ENCODE measurements at regions not wholly inside any gene's neighbourhood (a gene's known extent, or its start where the extent isn't known, plus 50 kb on each side); places are given as distances from the start of the nearest gene placed in this dataset.
"Not testable (repeated sequence)": the region's sequence is repeated elsewhere in the genome, so short reads cannot be mapped to it uniquely, and the experiment has no call there.

- H3K4me1 Mint-ChIP-seq: no peaks in the 10 kb centered on the region
- ChIA-PET CTCF (no interaction called here), POLR2A (no interaction called here)
- no peaks in the 10 kb centered on the region for H3K9me3 Mint-ChIP-seq
- no peak overlapping the region for H3K27ac Mint-ChIP-seq
- H3K27me3 Mint-ChIP-seq: peaks cover 4% of the 10 kb centered on the region
- H3K4me3 Mint-ChIP-seq: no peak overlapping the region
- no peaks in the 10 kb centered on the region for H3K36me3 Mint-ChIP-seq (ENCODE audit: low read depth)
- DNase-seq: no peak
Observed at GRCh38 chr5:42881416-42882117, 69.9 kb upstream of the SELENOP start.

- DNase-seq: no peak
- ChIA-PET CTCF (no interaction called here), POLR2A (no interaction called here)
- Mint-ChIP-seq H3K4me3 (no peak overlapping the region), H3K4me1 (peaks cover 4% of the 10 kb centered on the region), H3K36me3 (ENCODE audit: low read depth) (peaks cover 2% of the 10 kb centered on the region), H3K27me3 (peaks cover 4% of the 10 kb centered on the region), H3K9me3 (no peaks in the 10 kb centered on the region), H3K27ac (no peak overlapping the region)
Observed at GRCh38 chr5:42880496-42881150, 68.9 kb upstream of the SELENOP start.

- Mint-ChIP-seq H3K27me3 (peaks cover 3% of the 10 kb centered on the region), H3K36me3 (ENCODE audit: low read depth) (peaks cover 3% of the 10 kb centered on the region), H3K4me1 (peaks cover 6% of the 10 kb centered on the region), H3K9me3 (no peaks in the 10 kb centered on the region), H3K27ac (no peak overlapping the region), H3K4me3 (no peak overlapping the region)
- no peak for DNase-seq
- POLR2A ChIA-PET: no interaction called here
- CTCF ChIA-PET: no interaction called here
Observed at GRCh38 chr5:42879291-42879690, 67.6 kb upstream of the SELENOP start.

- H3K27me3 Mint-ChIP-seq: peaks cover 4% of the 10 kb centered on the region
- no peak overlapping the region for H3K27ac Mint-ChIP-seq
- DNase-seq: no peak
- no peak overlapping the region for H3K4me3 Mint-ChIP-seq
- no peaks in the 10 kb centered on the region for H3K9me3 Mint-ChIP-seq
- peaks cover 3% of the 10 kb centered on the region for H3K36me3 Mint-ChIP-seq (ENCODE audit: low read depth)
- POLR2A ChIA-PET: no interaction called here
- H3K4me1 Mint-ChIP-seq: peaks cover 6% of the 10 kb centered on the region
- CTCF ChIA-PET: interaction anchor here (1.8 kb wide), 1 partner anchor 30 kb away, joined by 5 read pairs; no protein-coding TSS in a partner anchor
Observed at GRCh38 chr5:42878550-42878949, 66.9 kb upstream of the SELENOP start.

GRCh38 chr5:42878041-42878440 is 66.3 kb upstream of the SELENOP start:
- ChIA-PET POLR2A (no interaction called here), CTCF (interaction anchor here (1.8 kb wide), 1 partner anchor 31 kb away, joined by 5 read pairs; no protein-coding TSS in a partner anchor)
- Mint-ChIP-seq H3K9me3 (no peaks in the 10 kb centered on the region), H3K36me3 (ENCODE audit: low read depth) (peaks cover 3% of the 10 kb centered on the region), H3K4me1 (peaks cover 6% of the 10 kb centered on the region), H3K27ac (no peak overlapping the region), H3K27me3 (peaks cover 8% of the 10 kb centered on the region), H3K4me3 (no peak overlapping the region)
- no peak for DNase-seq

GRCh38 chr5:42877431-42877830 is 65.7 kb upstream of the SELENOP start:
- Mint-ChIP-seq H3K9me3 (no peaks in the 10 kb centered on the region), H3K27me3 (peaks cover 6% of the 10 kb centered on the region), H3K27ac (no peak overlapping the region), H3K4me1 (peaks cover 6% of the 10 kb centered on the region), H3K4me3 (no peak overlapping the region), H3K36me3 (ENCODE audit: low read depth) (peaks cover 3% of the 10 kb centered on the region)
- no peak for DNase-seq
- ChIA-PET CTCF (interaction anchor here (1.8 kb wide), 1 partner anchor 31 kb away, joined by 5 read pairs; no protein-coding TSS in a partner anchor), POLR2A (no interaction called here)

- ChIA-PET CTCF (no interaction called here), POLR2A (no interaction called here)
- no peak overlapping the region for H3K4me3 Mint-ChIP-seq
Observed at GRCh38 chr5:42876375-42876844, 64.7 kb upstream of the SELENOP start.

GRCh38 chr5:42875785-42876374 is 64.2 kb upstream of the SELENOP start:
- CTCF ChIA-PET: no interaction called here
- Mint-ChIP-seq H3K27ac (peak overlapping the region; percentile 82), H3K9me3 (no peaks in the 10 kb centered on the region), H3K27me3 (peaks cover 8% of the 10 kb centered on the region), H3K4me1 (peaks cover 6% of the 10 kb centered on the region), H3K4me3 (no peak overlapping the region), H3K36me3 (ENCODE audit: low read depth) (peaks cover 3% of the 10 kb centered on the region)
- no peak for DNase-seq
- POLR2A ChIA-PET: no interaction called here

More at GRCh38 chr5:42876375-42876844, 64.7 kb upstream of the SELENOP start:
- H3K9me3 Mint-ChIP-seq: no peaks in the 10 kb centered on the region
- peaks cover 8% of the 10 kb centered on the region for H3K27me3 Mint-ChIP-seq
- peaks cover 6% of the 10 kb centered on the region for H3K4me1 Mint-ChIP-seq
- no peak for DNase-seq
- peaks cover 3% of the 10 kb centered on the region for H3K36me3 Mint-ChIP-seq (ENCODE audit: low read depth)
- no peak overlapping the region for H3K27ac Mint-ChIP-seq

GRCh38 chr5:42875211-42875610 is 63.5 kb upstream of the SELENOP start:
- Mint-ChIP-seq H3K9me3 (no peaks in the 10 kb centered on the region), H3K4me3 (no peak overlapping the region), H3K27ac (no peak overlapping the region), H3K36me3 (ENCODE audit: low read depth) (peaks cover 3% of the 10 kb centered on the region), H3K4me1 (peaks cover 6% of the 10 kb centered on the region), H3K27me3 (peaks cover 8% of the 10 kb centered on the region)
- DNase-seq: no peak
- CTCF ChIA-PET: no interaction called here
- POLR2A ChIA-PET: no interaction called here

- CTCF ChIA-PET: no interaction called here
- H3K36me3 Mint-ChIP-seq (ENCODE audit: low read depth): peaks cover 3% of the 10 kb centered on the region
- peaks cover 11% of the 10 kb centered on the region for H3K27me3 Mint-ChIP-seq
- peaks cover 6% of the 10 kb centered on the region for H3K4me1 Mint-ChIP-seq
- no peak overlapping the region for H3K27ac Mint-ChIP-seq
- POLR2A ChIA-PET: no interaction called here
- H3K9me3 Mint-ChIP-seq: no peaks in the 10 kb centered on the region
- no peak overlapping the region for H3K4me3 Mint-ChIP-seq
- DNase-seq: no peak
Observed at GRCh38 chr5:42874621-42875198, 63.0 kb upstream of the SELENOP start.

GRCh38 chr5:42872865-42873264 is 61.2 kb upstream of the SELENOP start:
- Mint-ChIP-seq H3K9me3 (no peaks in the 10 kb centered on the region), H3K27ac (no peak overlapping the region), H3K4me3 (no peak overlapping the region), H3K36me3 (ENCODE audit: low read depth) (peaks cover 3% of the 10 kb centered on the region), H3K4me1 (peaks cover 6% of the 10 kb centered on the region), H3K27me3 (peaks cover 18% of the 10 kb centered on the region)
- POLR2A ChIA-PET: no interaction called here
- DNase-seq: no peak
- CTCF ChIA-PET: no interaction called here

GRCh38 chr5:42870882-42871418 is 59.3 kb upstream of the SELENOP start:
- Mint-ChIP-seq H3K9me3 (peaks cover 3% of the 10 kb centered on the region), H3K4me3 (no peak overlapping the region), H3K27me3 (peaks cover 23% of the 10 kb centered on the region), H3K36me3 (ENCODE audit: low read depth) (peaks cover 3% of the 10 kb centered on the region), H3K4me1 (peaks cover 6% of the 10 kb centered on the region), H3K27ac (no peak overlapping the region)
- no peak for DNase-seq
- ChIA-PET POLR2A (no interaction called here), CTCF (interaction anchor here (0.6 kb wide), 1 partner anchor 1130 kb away, joined by 3 read pairs; no protein-coding TSS in a partner anchor)

GRCh38 chr5:42868417-42868816 is 56.7 kb upstream of the SELENOP start:
- H3K4me1 Mint-ChIP-seq; H3K4me3 Mint-ChIP-seq; H3K27ac Mint-ChIP-seq; DNase-seq; POLR2A ChIA-PET; CTCF ChIA-PET; H3K9me3 Mint-ChIP-seq; H3K36me3 Mint-ChIP-seq (ENCODE audit: low read depth): not testable (repeated sequence)
- peaks cover 35% of the 10 kb centered on the region for H3K27me3 Mint-ChIP-seq

Data from activated CD4-positive, alpha-beta T cell treated with anti-CD3 and anti-CD28 coated beads, Interleukin-2, amount 10 ng/mL, durations not matched to agents 7 days and 5 days (primary cell).